ENCODE measurements at regions not wholly inside any gene's neighbourhood (a gene's known extent, or its start where the extent isn't known, plus 50 kb on each side); places are given as distances from the start of the nearest gene placed in this dataset.

GRCh38 chr17:71849783-71850768, 270.7 kb upstream of the SOX9 start:
- H3K9me3 Mint-ChIP-seq = no peaks in the 10 kb centered on the region
- DNase-seq (ENCODE audit: low spot score in 2 of 2, unreplicated experiment in 2 of 2) = no peak
- no peak overlapping the region for H3K27ac Mint-ChIP-seq
- peaks cover 5% of the 10 kb centered on the region for H3K4me1 Mint-ChIP-seq
- no peak overlapping the region for H3K4me3 Mint-ChIP-seq
- H3K27me3 Mint-ChIP-seq (ENCODE audit: low read depth) = no peaks in the 10 kb centered on the region
- TF ChIP-seq CTCF (IDR thresholded peaks at IDR 0.05; ENCODE audit: unreplicated experiment) = no peak
- no peaks in the 10 kb centered on the region for H3K36me3 Mint-ChIP-seq

GRCh38 chr17:71850812-71851211, 270.0 kb upstream of the SOX9 start:
- Mint-ChIP-seq H3K36me3 (no peaks in the 10 kb centered on the region), H3K27me3 (ENCODE audit: low read depth) (no peaks in the 10 kb centered on the region), H3K4me3 (no peak overlapping the region), H3K27ac (no peak overlapping the region), H3K9me3 (no peaks in the 10 kb centered on the region), H3K4me1 (peaks cover 7% of the 10 kb centered on the region)
- no peak for TF ChIP-seq CTCF (IDR thresholded peaks at IDR 0.05; ENCODE audit: unreplicated experiment)
- DNase-seq (ENCODE audit: low spot score in 2 of 2, unreplicated experiment in 2 of 2) = no peak

- no peaks in the 10 kb centered on the region for H3K36me3 Mint-ChIP-seq
- H3K9me3 Mint-ChIP-seq = no peaks in the 10 kb centered on the region
- peaks cover 7% of the 10 kb centered on the region for H3K4me1 Mint-ChIP-seq
- no peak overlapping the region for H3K4me3 Mint-ChIP-seq
- DNase-seq (ENCODE audit: low spot score in 2 of 2, unreplicated experiment in 2 of 2) = no peak
- no peak for TF ChIP-seq CTCF (IDR thresholded peaks at IDR 0.05; ENCODE audit: unreplicated experiment)
- no peaks in the 10 kb centered on the region for H3K27me3 Mint-ChIP-seq (ENCODE audit: low read depth)
- no peak overlapping the region for H3K27ac Mint-ChIP-seq
These were observed 265.8 kb upstream of the SOX9 start for GRCh38 chr17:71855010-71855409.

GRCh38 chr17:71864755-71865154, 256.1 kb upstream of the SOX9 start:
- Mint-ChIP-seq H3K27me3 (ENCODE audit: low read depth) (peaks cover 39% of the 10 kb centered on the region), H3K27ac (no peak overlapping the region), H3K4me1 (peaks cover 5% of the 10 kb centered on the region), H3K4me3 (no peak overlapping the region), H3K9me3 (no peaks in the 10 kb centered on the region), H3K36me3 (no peaks in the 10 kb centered on the region)
- no peak for TF ChIP-seq CTCF (IDR thresholded peaks at IDR 0.05; ENCODE audit: unreplicated experiment)
- no peak for DNase-seq (ENCODE audit: low spot score in 2 of 2, unreplicated experiment in 2 of 2)

GRCh38 chr17:71866095-71866494, 254.7 kb upstream of the SOX9 start:
- Mint-ChIP-seq H3K4me3 (no peak overlapping the region), H3K36me3 (no peaks in the 10 kb centered on the region), H3K4me1 (peaks cover 6% of the 10 kb centered on the region), H3K27ac (no peak overlapping the region), H3K9me3 (no peaks in the 10 kb centered on the region), H3K27me3 (ENCODE audit: low read depth) (peaks cover 40% of the 10 kb centered on the region)
- no peak for DNase-seq (ENCODE audit: low spot score in 2 of 2, unreplicated experiment in 2 of 2)
- TF ChIP-seq CTCF (IDR thresholded peaks at IDR 0.05; ENCODE audit: unreplicated experiment) = no peak
